Keratinocyte (primary cell): ENCODE measurements at regions not wholly inside any gene's neighbourhood (a gene's known extent, or its start where the extent isn't known, plus 50 kb on each side); places are given as distances from the start of the nearest gene placed in this dataset.

ENCODE experiments used
- DNase-seq: peaks from one replicate; pipeline ENCODE4 v3.0.0-alpha.2; 2011; ENCODE audit warnings: low read depth, missing footprints, low spot score
- FAIRE-seq: peaks from 2 replicates; lab custom pipeline; 2011; peaks lifted over from hg19 to GRCh38; lab: Jason Lieb, UNC
- H2AFZ ChIP-seq: 2 replicates; pipeline ENCODE4 v1.6.0; 2012; ENCODE audit warnings: low read length, control low read depth, inconsistent platforms; ENCODE audit not compliant: control insufficient read depth
- H3K27ac ChIP-seq: 2 replicates; pipeline ENCODE4 v1.5.1; 2011; ENCODE audit warnings: low read length; ENCODE audit not compliant: control insufficient read depth, insufficient read depth
- H3K27me3 ChIP-seq: 3 replicates; pipeline ENCODE4 v1.6.0; 2011; ENCODE audit warnings: low read length; ENCODE audit not compliant: control insufficient read depth, insufficient read depth; ENCODE audit errors: extremely low read depth
- H3K36me3 ChIP-seq, 2 experiments: 2 replicates in 1 of 2; 3 replicates in 1 of 2; pipeline ENCODE4 v1.5.1; 2011; ENCODE audit warnings: low read length in 2 of 2, mild to moderate bottlenecking in 1 of 2; ENCODE audit not compliant: control insufficient read depth in 2 of 2, insufficient read depth in 2 of 2; ENCODE audit errors: extremely low read depth in 1 of 2
- H3K4me1 ChIP-seq: 3 replicates; pipeline ENCODE4 v1.5.1; 2011; ENCODE audit warnings: low read length; ENCODE audit not compliant: control insufficient read depth, insufficient read depth; ENCODE audit errors: extremely low read depth
- H3K4me2 ChIP-seq: 3 replicates; pipeline ENCODE4 v1.6.0; 2011; ENCODE audit warnings: low read depth, low read length; ENCODE audit not compliant: control insufficient read depth, insufficient read depth; ENCODE audit errors: extremely low read depth
- H3K4me3 ChIP-seq, 3 experiments: fragments of 200-600 bp in 1 of 3; sonication (generic) in 1 of 3; 2 replicates in 2 of 3; 3 replicates in 1 of 3; pipeline ENCODE4 v1.5.1; 2011 to 2016; ENCODE audit warnings: low read length in 3 of 3, mild to moderate bottlenecking in 3 of 3, control low read depth in 2 of 3, inconsistent platforms in 1 of 3, low read depth in 1 of 3, mixed read lengths in 1 of 3, mixed run types in 1 of 3, moderate library complexity in 1 of 3; ENCODE audit not compliant: control insufficient read depth in 2 of 3, insufficient read depth in 2 of 3; ENCODE audit errors: extremely low read depth in 1 of 3
- H3K79me2 ChIP-seq: 2 replicates; pipeline ENCODE4 v1.6.0; 2012; ENCODE audit warnings: low read length; ENCODE audit not compliant: control insufficient read depth, insufficient read depth
- H3K9ac ChIP-seq: 3 replicates; pipeline ENCODE4 v1.6.0; 2011; ENCODE audit warnings: low read length; ENCODE audit not compliant: control insufficient read depth, insufficient read depth; ENCODE audit errors: extremely low read depth
- H3K9me1 ChIP-seq: 3 replicates; pipeline ENCODE4 v1.6.0; 2011; ENCODE audit warnings: low read length; ENCODE audit not compliant: control insufficient read depth, insufficient read depth; ENCODE audit errors: extremely low read depth
- H3K9me3 ChIP-seq: 2 replicates; pipeline ENCODE4 v1.5.1; 2012; ENCODE audit warnings: low read depth, low read length; ENCODE audit not compliant: control insufficient read depth
- H4K20me1 ChIP-seq: 3 replicates; pipeline ENCODE4 v1.6.0; 2011; ENCODE audit warnings: low read length; ENCODE audit not compliant: control insufficient read depth, insufficient read depth; ENCODE audit errors: extremely low read depth
- CTCF ChIP-seq, 3 experiments: IDR thresholded peaks in 1 of 3; conservative IDR thresholded peaks in 1 of 3; optimal IDR thresholded peaks in 1 of 3; 2 replicates in 2 of 3; 3 replicates in 1 of 3; pipeline versions ENCODE3 to v1.5.1; 2011; ENCODE audit warnings: low read length in 3 of 3, mild to moderate bottlenecking in 3 of 3, moderate library complexity in 2 of 3, control low read depth in 1 of 3, inconsistent platforms in 1 of 3; ENCODE audit not compliant: insufficient read depth in 2 of 3; ENCODE audit errors: extremely low read depth in 1 of 3
- EZH2 ChIP-seq: IDR thresholded peaks from one replicate; pipeline ENCODE4 v1.6.1; 2012; ENCODE audit warnings: inconsistent platforms, mild to moderate bottlenecking, low read length, moderate library complexity
- dilution Hi-C: fragments of 300-500 bp; cut with MboI; formaldehyde crosslinking; loops from one replicate; pipeline ENCODE4 v1.7.0; 2020; ENCODE audit warnings: low sequenced_read_pairs; ENCODE audit not compliant: extremely low pct_ligation_motif_present

- Histone ChIP-seq H3K27me3 (no peaks in the 10 kb centered on the region), H3K79me2 (no peaks in the 10 kb centered on the region), H3K27ac (no peak overlapping the region), H3K36me3 (no peaks in the 10 kb centered on the region), H3K9me3 (no peaks in the 10 kb centered on the region), H3K4me3 (no peak overlapping the region), H4K20me1 (no peaks in the 10 kb centered on the region), H3K4me1 (no peaks in the 10 kb centered on the region), H3K9ac (no peak overlapping the region), H2AFZ (no peak overlapping the region), H3K9me1 (no peaks in the 10 kb centered on the region), H3K4me2 (no peak overlapping the region)
- peak; percentile 17 for DNase-seq
- TF ChIP-seq CTCF (optimal IDR thresholded peaks at IDR 0.05 in 1 of 3, IDR thresholded peaks at IDR 0.05 in 1 of 3, conservative IDR thresholded peaks at IDR 0.05 in 1 of 3; ENCODE audit: extremely low read depth in 1 of 3, insufficient read depth in 2 of 3, low read length in 3 of 3) (no peak), EZH2 (no peak)
- FAIRE-seq = no peak
- dilution Hi-C loops = no loop called here
Measured at GRCh38 chr4:27360790-27361267, 500.2 kb downstream of the STIM2 start.

- no peak for FAIRE-seq
- dilution Hi-C loops = no loop called here
- no peaks in the 10 kb centered on the region for H4K20me1 ChIP-seq
- no peaks in the 10 kb centered on the region for H3K36me3 ChIP-seq
- no peak for DNase-seq
- H3K27ac ChIP-seq = no peak overlapping the region
- no peaks in the 10 kb centered on the region for H3K4me1 ChIP-seq
- no peak overlapping the region for H2AFZ ChIP-seq
- H3K4me3 ChIP-seq = no peak overlapping the region
- no peaks in the 10 kb centered on the region for H3K79me2 ChIP-seq
- no peak for TF ChIP-seq EZH2
- no peak for TF ChIP-seq CTCF (optimal IDR thresholded peaks at IDR 0.05 in 1 of 3, IDR thresholded peaks at IDR 0.05 in 1 of 3, conservative IDR thresholded peaks at IDR 0.05 in 1 of 3; ENCODE audit: extremely low read depth in 1 of 3, insufficient read depth in 2 of 3, low read length in 3 of 3)
- H3K27me3 ChIP-seq = no peaks in the 10 kb centered on the region
- H3K4me2 ChIP-seq = no peak overlapping the region
- no peaks in the 10 kb centered on the region for H3K9me1 ChIP-seq
- no peaks in the 10 kb centered on the region for H3K9me3 ChIP-seq
- no peak overlapping the region for H3K9ac ChIP-seq
Measured at GRCh38 chr4:27364509-27364908, 503.9 kb downstream of the STIM2 start.
